ENCODE measurements at regions not wholly inside any gene's neighbourhood (a gene's known extent, or its start where the extent isn't known, plus 50 kb on each side); places are given as distances from the start of the nearest gene placed in this dataset.

DNA sequence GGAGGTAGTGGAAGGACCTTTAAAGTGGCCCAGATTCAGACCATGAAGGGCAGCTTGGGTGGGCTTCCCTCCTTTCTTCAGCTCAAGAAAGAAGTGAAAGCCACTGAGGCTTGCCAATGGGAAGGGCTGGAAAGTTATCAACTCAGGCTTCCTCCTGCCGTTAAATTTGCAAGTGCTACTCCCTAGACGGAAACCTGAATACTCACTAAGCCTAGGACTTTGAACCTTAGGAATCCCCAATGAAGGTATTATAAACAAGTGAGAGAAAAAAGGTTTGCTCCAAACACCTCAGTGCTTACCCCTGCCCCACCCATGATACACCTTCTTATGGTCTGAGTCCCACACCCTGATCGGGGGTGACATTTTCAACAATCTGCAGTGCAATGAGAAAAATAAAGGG is 396.4 kb downstream of the SHQ1 start:
- DNase-seq = no peak
- peaks cover 0 to 9% (median 0%) of the 10 kb centered on the region in 3 donors for H3K27me3 ChIP-seq (ENCODE audit: control insufficient read depth in 3 of 3, insufficient read depth in 3 of 3, low read length in 2 of 3)
- no peaks in the 10 kb centered on the region for H3K9me3 ChIP-seq (ENCODE audit: control insufficient read depth in 4 of 4, insufficient read depth in 3 of 4, low read length in 3 of 4)
- no peak for ATAC-seq (ENCODE audit: insufficient read depth, low FRiP score)
- H3K9ac ChIP-seq (ENCODE audit: insufficient read depth in 1 of 2, low read length in 2 of 2) = no peak overlapping the region
- H3K4me1 ChIP-seq (ENCODE audit: control insufficient read depth in 5 of 5, insufficient read depth in 5 of 5, low read length in 5 of 5) = peaks cover 0 to 4% (median 0%) of the 10 kb centered on the region in 5 donors
- H3K27ac ChIP-seq (ENCODE audit: low read depth in 1 of 2, low read length in 1 of 2) = no peak overlapping the region
- H3K36me3 ChIP-seq (ENCODE audit: control insufficient read depth in 4 of 4, insufficient read depth in 4 of 4, low read length in 4 of 4) = no peaks in the 10 kb centered on the region
- TF ChIP-seq, protein P1, sequence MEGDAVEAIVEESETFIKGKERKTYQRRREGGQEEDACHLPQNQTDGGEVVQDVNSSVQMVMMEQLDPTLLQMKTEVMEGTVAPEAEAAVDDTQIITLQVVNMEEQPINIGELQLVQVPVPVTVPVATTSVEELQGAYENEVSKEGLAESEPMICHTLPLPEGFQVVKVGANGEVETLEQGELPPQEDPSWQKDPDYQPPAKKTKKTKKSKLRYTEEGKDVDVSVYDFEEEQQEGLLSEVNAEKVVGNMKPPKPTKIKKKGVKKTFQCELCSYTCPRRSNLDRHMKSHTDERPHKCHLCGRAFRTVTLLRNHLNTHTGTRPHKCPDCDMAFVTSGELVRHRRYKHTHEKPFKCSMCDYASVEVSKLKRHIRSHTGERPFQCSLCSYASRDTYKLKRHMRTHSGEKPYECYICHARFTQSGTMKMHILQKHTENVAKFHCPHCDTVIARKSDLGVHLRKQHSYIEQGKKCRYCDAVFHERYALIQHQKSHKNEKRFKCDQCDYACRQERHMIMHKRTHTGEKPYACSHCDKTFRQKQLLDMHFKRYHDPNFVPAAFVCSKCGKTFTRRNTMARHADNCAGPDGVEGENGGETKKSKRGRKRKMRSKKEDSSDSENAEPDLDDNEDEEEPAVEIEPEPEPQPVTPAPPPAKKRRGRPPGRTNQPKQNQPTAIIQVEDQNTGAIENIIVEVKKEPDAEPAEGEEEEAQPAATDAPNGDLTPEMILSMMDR (IDR thresholded peaks at IDR 0.05; ENCODE audit: control extremely low read depth, extremely low read depth) = no peak
- 80 to 83% methylated on average over 3 of the region's 3 CpGs for WGBS, 2 donors
- no peak overlapping the region for H3K4me3 ChIP-seq

DNA sequence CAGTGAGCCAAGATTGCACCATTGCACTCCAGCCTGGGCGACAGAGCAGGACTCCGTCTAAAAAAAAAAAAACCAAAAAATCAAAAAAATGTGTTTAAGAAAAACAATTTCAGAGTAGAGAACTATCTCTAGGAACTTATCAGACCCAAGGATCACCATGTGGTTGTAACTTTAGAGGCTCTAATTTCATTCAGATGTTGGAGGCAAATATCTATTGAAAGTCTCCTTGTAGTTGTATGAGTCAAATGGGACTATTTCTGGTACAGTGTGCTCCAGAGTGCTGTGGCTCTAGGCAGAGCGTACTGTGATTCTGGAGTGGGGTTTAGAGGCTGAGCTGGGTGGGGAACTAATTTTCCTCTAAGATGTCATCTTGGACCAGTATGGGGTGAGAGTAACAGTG is 398.7 kb downstream of the SHQ1 start:
- ATAC-seq (ENCODE audit: insufficient read depth, low FRiP score) = no peak

DNA sequence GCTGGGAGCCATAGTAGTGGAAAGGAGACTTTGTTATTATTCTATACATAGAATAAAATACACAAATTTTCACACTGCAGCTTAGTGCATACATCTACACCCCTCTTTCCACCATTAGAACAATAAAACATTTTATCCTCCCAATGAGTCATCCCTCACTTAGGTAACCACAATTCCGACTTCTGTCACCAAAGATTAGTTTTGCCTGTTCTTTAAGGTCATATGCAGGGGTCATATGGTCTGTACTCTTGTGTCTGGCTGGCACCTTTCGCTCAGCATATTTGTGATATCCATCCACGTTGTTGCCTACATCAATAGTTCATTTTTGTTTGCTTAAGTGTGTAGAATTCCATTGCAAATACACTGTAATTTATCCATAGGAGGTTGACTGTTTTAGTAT is 399.4 kb downstream of the SHQ1 start:
- no peak overlapping the region for H3K9ac ChIP-seq (ENCODE audit: insufficient read depth in 1 of 2, low read length in 2 of 2)
- H3K4me3 ChIP-seq = no peak overlapping the region
- H3K27ac ChIP-seq (ENCODE audit: low read depth in 1 of 2, low read length in 1 of 2) = no peak overlapping the region
- peaks cover 0 to 3% (median 0%) of the 10 kb centered on the region in 4 donors for H3K36me3 ChIP-seq (ENCODE audit: control insufficient read depth in 4 of 4, insufficient read depth in 4 of 4, low read length in 4 of 4)
- peaks cover 0 to 18% (median 4%) of the 10 kb centered on the region in 5 donors for H3K4me1 ChIP-seq (ENCODE audit: control insufficient read depth in 5 of 5, insufficient read depth in 5 of 5, low read length in 5 of 5)
- H3K9me3 ChIP-seq (ENCODE audit: control insufficient read depth in 4 of 4, insufficient read depth in 3 of 4, low read length in 3 of 4) = no peaks in the 10 kb centered on the region
- no peak for DNase-seq
- H3K27me3 ChIP-seq (ENCODE audit: control insufficient read depth in 3 of 3, insufficient read depth in 3 of 3, low read length in 2 of 3) = peaks cover 0 to 8% (median 0%) of the 10 kb centered on the region in 3 donors
- ATAC-seq (ENCODE audit: insufficient read depth, low FRiP score) = no peak
- TF ChIP-seq, protein P1 (IDR thresholded peaks at IDR 0.05; ENCODE audit: control extremely low read depth, extremely low read depth) = no peak
- WGBS, 2 donors = 89 to 95% methylated on average over 3 of the region's 3 CpGs

More for the DNA sequence above, 398.7 kb downstream of the SHQ1 start:
- no peak for DNase-seq
- Histone ChIP-seq H3K36me3 (ENCODE audit: control insufficient read depth in 4 of 4, insufficient read depth in 4 of 4, low read length in 4 of 4) (peaks cover 0 to 3% (median 0%) of the 10 kb centered on the region in 4 donors), H3K4me1 (ENCODE audit: control insufficient read depth in 5 of 5, insufficient read depth in 5 of 5, low read length in 5 of 5) (peaks cover 0 to 13% (median 4%) of the 10 kb centered on the region in 5 donors), H3K27ac (ENCODE audit: low read depth in 1 of 2, low read length in 1 of 2) (no peak overlapping the region), H3K27me3 (ENCODE audit: control insufficient read depth in 3 of 3, insufficient read depth in 3 of 3, low read length in 2 of 3) (peaks cover 0 to 9% (median 0%) of the 10 kb centered on the region in 3 donors), H3K4me3 (no peak overlapping the region), H3K9me3 (ENCODE audit: control insufficient read depth in 4 of 4, insufficient read depth in 3 of 4, low read length in 3 of 4) (no peaks in the 10 kb centered on the region), H3K9ac (ENCODE audit: insufficient read depth in 1 of 2, low read length in 2 of 2) (no peak overlapping the region)
- TF ChIP-seq, protein P1 (IDR thresholded peaks at IDR 0.05; ENCODE audit: control extremely low read depth, extremely low read depth) = no peak
- WGBS, 2 donors = 88 to 89% methylated on average over 3 of the region's 3 CpGs

DNA sequence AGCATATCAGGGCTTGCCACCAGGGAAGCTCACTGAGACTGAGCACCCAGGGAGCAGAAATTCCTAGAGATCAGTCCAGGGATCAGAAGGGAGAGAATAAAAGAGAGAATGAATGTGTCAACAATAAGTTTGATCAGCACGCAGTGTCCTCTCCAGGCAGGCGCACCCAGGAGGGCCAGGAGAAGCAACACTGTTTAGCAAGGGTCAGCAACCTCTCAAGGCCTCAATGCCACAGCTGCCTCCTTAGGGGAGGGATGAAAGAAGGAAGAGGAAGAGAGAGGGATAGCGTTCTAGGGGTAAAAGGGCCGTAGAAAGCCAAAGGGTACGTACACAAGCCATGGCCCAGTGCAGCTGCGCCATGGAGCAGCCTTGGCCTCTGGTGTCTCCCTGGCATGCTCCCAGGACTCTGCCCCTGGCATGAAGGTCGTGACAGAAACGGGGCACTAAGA is 399.8 kb downstream of the SHQ1 start:
- WGBS, 2 donors = 88 to 94% methylated on average over 8 of the region's 8 CpGs
- H3K4me1 ChIP-seq (ENCODE audit: control insufficient read depth in 5 of 5, insufficient read depth in 5 of 5, low read length in 5 of 5) = peaks cover 0 to 18% (median 4%) of the 10 kb centered on the region in 5 donors
- H3K27me3 ChIP-seq (ENCODE audit: control insufficient read depth in 3 of 3, insufficient read depth in 3 of 3, low read length in 2 of 3) = peaks cover 0 to 5% (median 0%) of the 10 kb centered on the region in 3 donors
- H3K9me3 ChIP-seq (ENCODE audit: control insufficient read depth in 4 of 4, insufficient read depth in 3 of 4, low read length in 3 of 4) = no peaks in the 10 kb centered on the region
- no peak overlapping the region for H3K4me3 ChIP-seq
- TF ChIP-seq, protein P1 (IDR thresholded peaks at IDR 0.05; ENCODE audit: control extremely low read depth, extremely low read depth) = no peak
- DNase-seq (peak in 1 of 3 donors; percentile 3), ATAC-seq (ENCODE audit: insufficient read depth, low FRiP score) (no peak)
- no peak overlapping the region for H3K9ac ChIP-seq (ENCODE audit: insufficient read depth in 1 of 2, low read length in 2 of 2)
- no peak overlapping the region for H3K27ac ChIP-seq (ENCODE audit: low read depth in 1 of 2, low read length in 1 of 2)
- peaks cover 0 to 3% (median 0%) of the 10 kb centered on the region in 4 donors for H3K36me3 ChIP-seq (ENCODE audit: control insufficient read depth in 4 of 4, insufficient read depth in 4 of 4, low read length in 4 of 4)
